Vagina (tissue), 2 donors: ENCODE measurements at regions not wholly inside any gene's neighbourhood (a gene's known extent, or its start where the extent isn't known, plus 50 kb on each side); places are given as distances from the start of the nearest gene placed in this dataset.

Experiments
- CTCF ChIP-seq, 3 experiments: fragments of 450-650 bp in 2 of 3; fragments of 200-600 bp in 1 of 3; sonication (generic) in 1 of 3; IDR thresholded peaks; one replicate each; pipeline ENCODE4 v1.5.1; 2017 to 2019; ENCODE audit warnings: antibody characterized with exemption in 3 of 3, mild to moderate bottlenecking in 2 of 3, moderate library complexity in 2 of 3
- POLR2A ChIP-seq, 2 donors: fragments of 450-650 bp; IDR thresholded peaks; one replicate each; pipeline ENCODE4 v1.6.1; 2017; ENCODE audit warnings: antibody characterized with exemption in 2 of 2, mild to moderate bottlenecking in 2 of 2, moderate library complexity in 2 of 2
- POLR2AphosphoS5 ChIP-seq, 2 donors: sonication (generic); formaldehyde crosslinking; IDR thresholded peaks; one replicate each; pipeline ENCODE4 v1.9.0; 2017; ENCODE audit warnings: antibody characterized with exemption in 2 of 2, mild to moderate bottlenecking in 2 of 2, low read depth in 1 of 2; ENCODE audit not compliant: insufficient read depth in 1 of 2

GRCh38 chr1:234765181-234765580 lies 155.2 kb upstream of the IRF2BP2 start:
- TF ChIP-seq CTCF (IDR thresholded peaks at IDR 0.05) (no peak), POLR2A (IDR thresholded peaks at IDR 0.05) (no peak), POLR2AphosphoS5 (IDR thresholded peaks at IDR 0.05; ENCODE audit: insufficient read depth in 1 of 2, low read depth in 1 of 2) (no peak)
